ENCODE measurements at regions not wholly inside any gene's neighbourhood (a gene's known extent, or its start where the extent isn't known, plus 50 kb on each side); places are given as distances from the start of the nearest gene placed in this dataset.

DNA sequence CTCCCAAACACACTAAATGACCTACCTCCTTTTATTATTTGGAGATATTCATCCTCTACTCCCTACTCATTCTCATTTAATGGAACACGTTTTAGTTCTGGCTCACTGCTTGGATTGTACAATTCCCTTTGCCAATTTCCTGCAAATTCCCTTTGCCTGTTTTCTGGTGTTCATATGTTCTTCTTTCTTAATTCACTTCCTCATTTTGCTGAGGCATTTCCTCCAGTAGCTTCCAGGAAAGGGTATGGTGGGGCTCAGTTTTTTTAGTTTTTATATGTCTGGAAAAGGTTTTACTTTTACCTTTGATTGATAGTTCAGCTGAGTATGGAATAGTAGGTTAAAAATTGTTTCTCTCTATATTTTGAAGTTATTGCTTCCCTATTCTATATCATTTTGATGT is 143.6 kb upstream of the GOLIM4 start:
- no peaks in the 10 kb centered on the region for H3K36me3 ChIP-seq
- H3K27me3 ChIP-seq = no peaks in the 10 kb centered on the region
- no peak overlapping the region for H3K4me3 ChIP-seq
- intact Hi-C loops (cut with DNase I) = no loop called here
- H3K9ac ChIP-seq (ENCODE audit: low read depth in 2 of 2, low read length in 2 of 2) = no peak overlapping the region
- H3K9me3 ChIP-seq = no peaks in the 10 kb centered on the region
- H3K27ac ChIP-seq = no peak overlapping the region
- TF ChIP-seq, protein P1, sequence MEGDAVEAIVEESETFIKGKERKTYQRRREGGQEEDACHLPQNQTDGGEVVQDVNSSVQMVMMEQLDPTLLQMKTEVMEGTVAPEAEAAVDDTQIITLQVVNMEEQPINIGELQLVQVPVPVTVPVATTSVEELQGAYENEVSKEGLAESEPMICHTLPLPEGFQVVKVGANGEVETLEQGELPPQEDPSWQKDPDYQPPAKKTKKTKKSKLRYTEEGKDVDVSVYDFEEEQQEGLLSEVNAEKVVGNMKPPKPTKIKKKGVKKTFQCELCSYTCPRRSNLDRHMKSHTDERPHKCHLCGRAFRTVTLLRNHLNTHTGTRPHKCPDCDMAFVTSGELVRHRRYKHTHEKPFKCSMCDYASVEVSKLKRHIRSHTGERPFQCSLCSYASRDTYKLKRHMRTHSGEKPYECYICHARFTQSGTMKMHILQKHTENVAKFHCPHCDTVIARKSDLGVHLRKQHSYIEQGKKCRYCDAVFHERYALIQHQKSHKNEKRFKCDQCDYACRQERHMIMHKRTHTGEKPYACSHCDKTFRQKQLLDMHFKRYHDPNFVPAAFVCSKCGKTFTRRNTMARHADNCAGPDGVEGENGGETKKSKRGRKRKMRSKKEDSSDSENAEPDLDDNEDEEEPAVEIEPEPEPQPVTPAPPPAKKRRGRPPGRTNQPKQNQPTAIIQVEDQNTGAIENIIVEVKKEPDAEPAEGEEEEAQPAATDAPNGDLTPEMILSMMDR (IDR thresholded peaks at IDR 0.05) = no peak
- H3K4me1 ChIP-seq = no peaks in the 10 kb centered on the region
- DNase-seq = no peak

GRCh38 chr3:168233001-168233400 is 137.3 kb upstream of the GOLIM4 start:
- H3K27ac ChIP-seq = no peak overlapping the region
- no peaks in the 10 kb centered on the region for H3K9me3 ChIP-seq
- intact Hi-C loops (cut with DNase I) = no loop called here
- H3K9ac ChIP-seq (ENCODE audit: low read depth in 2 of 2, low read length in 2 of 2) = no peak overlapping the region
- no peak overlapping the region for H3K4me3 ChIP-seq
- no peaks in the 10 kb centered on the region for H3K36me3 ChIP-seq
- H3K27me3 ChIP-seq = no peaks in the 10 kb centered on the region
- TF ChIP-seq, protein P1 (IDR thresholded peaks at IDR 0.05) = no peak
- no peaks in the 10 kb centered on the region for H3K4me1 ChIP-seq
- no peak for DNase-seq

DNA sequence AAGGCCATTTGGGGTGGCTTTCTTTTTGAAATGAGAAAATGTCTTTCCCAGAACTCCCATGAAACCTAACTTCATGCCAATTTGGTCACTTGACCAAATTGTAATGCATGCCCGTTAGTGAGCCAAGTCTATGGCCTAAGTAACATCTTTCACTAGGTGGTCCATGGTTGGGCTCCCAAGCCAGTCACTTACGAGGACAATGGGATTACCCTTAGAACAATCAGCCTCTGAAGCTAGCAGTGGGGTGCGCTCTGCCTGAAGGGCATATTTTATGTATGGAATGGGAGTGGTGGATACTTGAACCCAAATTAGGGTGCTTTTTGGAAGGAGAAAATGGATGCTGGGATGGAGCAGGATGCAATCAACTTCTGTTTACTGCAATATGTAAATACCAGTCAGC is 127.4 kb upstream of the GOLIM4 start:
- H3K9me3 ChIP-seq = no peaks in the 10 kb centered on the region
- TF ChIP-seq, protein P1 (IDR thresholded peaks at IDR 0.05) = no peak
- intact Hi-C loops (cut with DNase I) = no loop called here

DNA sequence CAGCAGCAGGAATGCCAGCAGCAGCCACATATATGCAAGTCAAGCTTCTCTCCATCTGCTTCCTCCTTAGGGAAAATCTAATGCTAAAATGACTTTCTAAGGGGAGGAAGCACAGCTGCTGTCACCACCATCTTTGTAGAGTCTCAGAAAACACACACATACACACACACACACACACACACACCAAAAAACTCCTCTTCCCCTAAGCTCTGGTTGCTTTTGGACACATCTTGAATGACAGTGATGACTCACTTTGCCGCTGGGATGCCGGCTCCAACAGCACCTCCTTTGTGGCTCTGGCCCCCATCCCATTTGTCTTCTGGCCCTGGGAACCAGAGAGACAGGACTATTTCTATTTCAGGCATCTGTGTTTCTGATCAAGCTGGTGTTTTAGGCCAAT is 124.8 kb upstream of the GOLIM4 start:
- H3K9me3 ChIP-seq = no peaks in the 10 kb centered on the region
- no peaks in the 10 kb centered on the region for H3K27me3 ChIP-seq
- H3K27ac ChIP-seq = no peak overlapping the region
- H3K9ac ChIP-seq (ENCODE audit: low read depth in 2 of 2, low read length in 2 of 2) = no peak overlapping the region
- DNase-seq = no peak
- H3K36me3 ChIP-seq = no peaks in the 10 kb centered on the region
- H3K4me3 ChIP-seq = no peak overlapping the region
- TF ChIP-seq, protein P1 (IDR thresholded peaks at IDR 0.05) = no peak
- intact Hi-C loops (cut with DNase I) = no loop called here
- no peaks in the 10 kb centered on the region for H3K4me1 ChIP-seq

More for the DNA sequence above, 127.4 kb upstream of the GOLIM4 start:
- no peak overlapping the region for H3K27ac ChIP-seq
- no peak overlapping the region for H3K4me3 ChIP-seq
- no peaks in the 10 kb centered on the region for H3K4me1 ChIP-seq
- H3K9ac ChIP-seq (ENCODE audit: low read depth in 2 of 2, low read length in 2 of 2) = no peak overlapping the region
- H3K27me3 ChIP-seq = no peaks in the 10 kb centered on the region
- H3K36me3 ChIP-seq = no peaks in the 10 kb centered on the region
- no peak for DNase-seq

DNA sequence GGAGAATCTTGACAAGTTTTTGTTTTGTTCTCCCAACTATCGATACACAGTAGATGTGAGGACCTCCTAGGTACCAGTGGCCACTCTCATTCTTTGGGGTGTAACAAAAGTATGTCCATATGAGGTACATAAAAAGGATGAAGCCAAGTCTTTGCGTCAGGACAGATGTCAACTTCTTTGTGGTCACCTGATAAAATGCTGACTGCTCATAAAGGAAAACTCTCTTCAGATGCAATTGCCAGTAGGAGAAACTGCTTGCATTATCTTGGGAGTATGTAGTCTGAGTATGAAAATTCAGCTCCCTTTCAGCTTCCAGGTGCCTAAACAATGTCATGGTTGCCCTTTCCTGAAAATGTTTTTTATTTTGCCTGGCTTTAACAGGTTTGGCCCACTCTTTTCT is 123.8 kb upstream of the GOLIM4 start:
- H3K9me3 ChIP-seq = no peaks in the 10 kb centered on the region
- no peaks in the 10 kb centered on the region for H3K36me3 ChIP-seq
- H3K27ac ChIP-seq = no peak overlapping the region
- no peaks in the 10 kb centered on the region for H3K27me3 ChIP-seq
- TF ChIP-seq, protein P1 (IDR thresholded peaks at IDR 0.05) = no peak
- DNase-seq = no peak
- intact Hi-C loops (cut with DNase I) = loop anchor here (10.0 kb wide), 1 partner anchor 405 kb away; no protein-coding TSS in a partner anchor
- no peaks in the 10 kb centered on the region for H3K4me1 ChIP-seq
- H3K4me3 ChIP-seq = no peak overlapping the region
- no peak overlapping the region for H3K9ac ChIP-seq (ENCODE audit: low read depth in 2 of 2, low read length in 2 of 2)

- TF ChIP-seq, protein P1 (IDR thresholded peaks at IDR 0.05) = no peak
- Histone ChIP-seq H3K9me3 (no peaks in the 10 kb centered on the region), H3K4me3 (no peak overlapping the region), H3K27me3 (no peaks in the 10 kb centered on the region), H3K27ac (no peak overlapping the region), H3K9ac (ENCODE audit: low read depth in 2 of 2, low read length in 2 of 2) (no peak overlapping the region), H3K4me1 (no peaks in the 10 kb centered on the region), H3K36me3 (no peaks in the 10 kb centered on the region)
- no peak for DNase-seq
- intact Hi-C loops (cut with DNase I) = loop anchor here (10.0 kb wide), 1 partner anchor 406 kb away; no protein-coding TSS in a partner anchor
Observed at GRCh38 chr3:168218600-168218999, 122.9 kb upstream of the GOLIM4 start.
